ENCODE measurements at regions not wholly inside any gene's neighbourhood (a gene's known extent, or its start where the extent isn't known, plus 50 kb on each side); places are given as distances from the start of the nearest gene placed in this dataset.

DNA sequence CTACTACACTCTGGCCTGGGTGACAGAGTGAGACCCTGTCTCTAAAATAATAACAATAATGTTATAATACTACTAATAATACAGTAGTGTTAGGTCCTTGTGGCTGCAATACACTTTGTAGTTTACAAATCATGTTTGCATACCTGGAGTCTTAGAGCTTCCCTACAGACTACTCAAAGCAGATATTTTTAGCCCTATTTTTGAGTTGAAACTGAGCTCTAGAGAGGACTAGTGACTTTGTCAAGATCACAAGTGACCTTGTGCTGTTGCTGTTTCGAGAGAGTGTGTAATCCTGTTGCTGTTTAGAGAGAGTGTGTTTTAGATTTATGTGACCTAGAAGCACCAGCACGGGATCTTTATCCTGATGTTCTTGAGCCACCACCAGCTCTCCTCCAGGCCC is 105.3 kb upstream of the RNU6-1 start:
- TF ChIP-seq, protein P1, sequence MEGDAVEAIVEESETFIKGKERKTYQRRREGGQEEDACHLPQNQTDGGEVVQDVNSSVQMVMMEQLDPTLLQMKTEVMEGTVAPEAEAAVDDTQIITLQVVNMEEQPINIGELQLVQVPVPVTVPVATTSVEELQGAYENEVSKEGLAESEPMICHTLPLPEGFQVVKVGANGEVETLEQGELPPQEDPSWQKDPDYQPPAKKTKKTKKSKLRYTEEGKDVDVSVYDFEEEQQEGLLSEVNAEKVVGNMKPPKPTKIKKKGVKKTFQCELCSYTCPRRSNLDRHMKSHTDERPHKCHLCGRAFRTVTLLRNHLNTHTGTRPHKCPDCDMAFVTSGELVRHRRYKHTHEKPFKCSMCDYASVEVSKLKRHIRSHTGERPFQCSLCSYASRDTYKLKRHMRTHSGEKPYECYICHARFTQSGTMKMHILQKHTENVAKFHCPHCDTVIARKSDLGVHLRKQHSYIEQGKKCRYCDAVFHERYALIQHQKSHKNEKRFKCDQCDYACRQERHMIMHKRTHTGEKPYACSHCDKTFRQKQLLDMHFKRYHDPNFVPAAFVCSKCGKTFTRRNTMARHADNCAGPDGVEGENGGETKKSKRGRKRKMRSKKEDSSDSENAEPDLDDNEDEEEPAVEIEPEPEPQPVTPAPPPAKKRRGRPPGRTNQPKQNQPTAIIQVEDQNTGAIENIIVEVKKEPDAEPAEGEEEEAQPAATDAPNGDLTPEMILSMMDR (IDR thresholded peaks at IDR 0.05) = no peak
- no peak for TF ChIP-seq POLR2A (IDR thresholded peaks at IDR 0.05)
- TF ChIP-seq POLR2AphosphoS5 (IDR thresholded peaks at IDR 0.05) = no peak
- no peak for TF ChIP-seq EP300 (IDR thresholded peaks at IDR 0.05)
